ENCODE measurements at regions not wholly inside any gene's neighbourhood (a gene's known extent, or its start where the extent isn't known, plus 50 kb on each side); places are given as distances from the start of the nearest gene placed in this dataset.

- H3K27ac ChIP-seq (ENCODE audit: low read depth, low read length, poor library complexity, severe bottlenecking), result no peak overlapping the region
- H3K79me2 ChIP-seq (ENCODE audit: insufficient read depth, low read depth, low read length), result no peaks in the 10 kb centered on the region
- POLR2A ChIA-PET, result interaction anchor here (0.7 kb wide), 1 partner anchor 933 kb away, joined by 3 read pairs; no protein-coding TSS in a partner anchor
- no peaks in the 10 kb centered on the region for H3K9me3 ChIP-seq (ENCODE audit: low read length)
- TF ChIP-seq EZH2phosphoT487 (IDR thresholded peaks at IDR 0.05; ENCODE audit: borderline replicate concordance, low read depth, low read length), result no peak
- no peak for TF ChIP-seq CTCF (conservative IDR thresholded peaks at IDR 0.05; ENCODE audit: low read length)
- H3K9me2 ChIP-seq (ENCODE audit: insufficient read depth, low read length), result no peaks in the 10 kb centered on the region
- H3K4me1 ChIP-seq (ENCODE audit: insufficient read depth, low read length, poor library complexity, severe bottlenecking), result no peaks in the 10 kb centered on the region
- no TSS peak for BruUV-seq (replicated peaks)
- no peaks in the 10 kb centered on the region for H3K36me3 ChIP-seq (ENCODE audit: insufficient read depth, low read length)
- no peak for DNase-seq (ENCODE audit: low spot score)
- CTCF ChIA-PET (ENCODE audit: unreplicated experiment), result no interaction called here
- H4K20me1 ChIP-seq (ENCODE audit: insufficient read depth, low read length), result no peaks in the 10 kb centered on the region
- no peak overlapping the region for H2AFZ ChIP-seq (ENCODE audit: low read length)
- H3K4me3 ChIP-seq (ENCODE audit: low read depth, low read length, poor library complexity, severe bottlenecking), result no peak overlapping the region
- intact Hi-C loops (cut with micrococcal nuclease; ENCODE audit: unreplicated experiment), result no loop called here
- no peak overlapping the region for H3K4me2 ChIP-seq (ENCODE audit: low read length)
Measured at GRCh38 chr1:60859111-60859510, 223.2 kb upstream of the NFIA start.

- no peaks in the 10 kb centered on the region for H4K20me1 ChIP-seq (ENCODE audit: insufficient read depth, low read length)
- ChIA-PET CTCF (ENCODE audit: unreplicated experiment) (no interaction called here), POLR2A (no interaction called here)
- no peaks in the 10 kb centered on the region for H3K9me2 ChIP-seq (ENCODE audit: insufficient read depth, low read length)
- intact Hi-C loops (cut with micrococcal nuclease; ENCODE audit: unreplicated experiment), result no loop called here
- no peak overlapping the region for H3K4me3 ChIP-seq (ENCODE audit: low read depth, low read length, poor library complexity, severe bottlenecking)
- H3K27ac ChIP-seq (ENCODE audit: low read depth, low read length, poor library complexity, severe bottlenecking), result no peak overlapping the region
- H2AFZ ChIP-seq (ENCODE audit: low read length), result no peak overlapping the region
- BruUV-seq (replicated peaks), result no TSS peak
- no peaks in the 10 kb centered on the region for H3K79me2 ChIP-seq (ENCODE audit: insufficient read depth, low read depth, low read length)
- H3K9me3 ChIP-seq (ENCODE audit: low read length), result no peaks in the 10 kb centered on the region
- H3K36me3 ChIP-seq (ENCODE audit: insufficient read depth, low read length), result no peaks in the 10 kb centered on the region
- DNase-seq (ENCODE audit: low spot score), result no peak
- no peak overlapping the region for H3K4me2 ChIP-seq (ENCODE audit: low read length)
- TF ChIP-seq EZH2phosphoT487 (IDR thresholded peaks at IDR 0.05; ENCODE audit: borderline replicate concordance, low read depth, low read length), result no peak
- no peak for TF ChIP-seq CTCF (conservative IDR thresholded peaks at IDR 0.05; ENCODE audit: low read length)
- no peaks in the 10 kb centered on the region for H3K4me1 ChIP-seq (ENCODE audit: insufficient read depth, low read length, poor library complexity, severe bottlenecking)
Measured at GRCh38 chr1:60857851-60858250, 224.5 kb upstream of the NFIA start.

DNA sequence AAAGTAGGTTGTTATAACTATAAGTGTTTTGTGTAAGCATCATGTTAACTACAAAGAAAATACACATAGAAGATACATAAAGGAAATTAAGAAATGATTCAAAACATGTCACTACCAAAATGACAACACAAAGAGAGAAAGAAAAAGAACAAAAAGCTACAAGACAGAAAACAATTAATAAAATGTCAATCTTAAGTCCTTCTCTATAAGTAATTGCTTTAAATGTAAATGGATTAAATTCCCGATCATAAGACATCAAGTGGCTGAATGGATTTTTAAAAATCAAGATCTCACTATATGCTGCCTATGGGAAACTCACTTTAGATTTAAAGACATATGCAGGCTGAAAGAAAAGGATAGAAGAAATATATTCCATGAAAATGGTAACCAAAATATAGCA lies 232.3 kb upstream of the NFIA start:
- Histone ChIP-seq H3K79me2 (ENCODE audit: insufficient read depth, low read depth, low read length) (no peaks in the 10 kb centered on the region), H3K4me3 (ENCODE audit: low read depth, low read length, poor library complexity, severe bottlenecking) (no peak overlapping the region), H3K4me2 (ENCODE audit: low read length) (no peak overlapping the region), H3K4me1 (ENCODE audit: insufficient read depth, low read length, poor library complexity, severe bottlenecking) (no peaks in the 10 kb centered on the region), H3K36me3 (ENCODE audit: insufficient read depth, low read length) (no peaks in the 10 kb centered on the region), H3K9me3 (ENCODE audit: low read length) (no peaks in the 10 kb centered on the region), H4K20me1 (ENCODE audit: insufficient read depth, low read length) (no peaks in the 10 kb centered on the region), H3K27ac (ENCODE audit: low read depth, low read length, poor library complexity, severe bottlenecking) (no peak overlapping the region), H2AFZ (ENCODE audit: low read length) (no peak overlapping the region), H3K9me2 (ENCODE audit: insufficient read depth, low read length) (no peaks in the 10 kb centered on the region)
- DNase-seq (ENCODE audit: low spot score), result no peak
- intact Hi-C loops (cut with micrococcal nuclease; ENCODE audit: unreplicated experiment), result no loop called here
- ChIA-PET CTCF (ENCODE audit: unreplicated experiment) (no interaction called here), POLR2A (no interaction called here)
- BruUV-seq (replicated peaks), result no TSS peak
- TF ChIP-seq EZH2phosphoT487 (IDR thresholded peaks at IDR 0.05; ENCODE audit: borderline replicate concordance, low read depth, low read length), result no peak
- no peak for TF ChIP-seq CTCF (conservative IDR thresholded peaks at IDR 0.05; ENCODE audit: low read length)

Data from OCI-LY7 (cell line).